Left lung (tissue), 4 donors: ENCODE measurements at regions not wholly inside any gene's neighbourhood (a gene's known extent, or its start where the extent isn't known, plus 50 kb on each side); places are given as distances from the start of the nearest gene placed in this dataset.

Experiments
- ATAC-seq: fragments of 200-7000 bp; cut with Tn5 transposase; one replicate; pipeline ENCODE4 v1.9.1; 2020; ENCODE audit warnings: moderate library complexity
- DNase-seq, 4 donors: peaks; one replicate each; pipeline ENCODE4 v3.0.0-alpha.2; 2013 to 2020
- H3K27ac ChIP-seq, 2 donors: fragments of 200-600 bp; sonication (generic) in 1 of 2; one replicate each; pipeline versions ENCODE4 v1.5.0 to v1.8.0; 2020 to 2021
- H3K27me3 ChIP-seq, 2 donors: fragments of 200-600 bp; sonication (generic) in 1 of 2; one replicate each; pipeline versions ENCODE4 v1.5.0 to v1.8.0; 2020 to 2021
- H3K36me3 ChIP-seq, 2 donors: fragments of 200-600 bp; sonication (generic) in 1 of 2; one replicate each; pipeline versions ENCODE4 v1.5.0 to v1.8.0; 2020 to 2021
- H3K4me1 ChIP-seq, 2 donors: fragments of 200-600 bp; one replicate each; pipeline ENCODE4 v1.8.0; 2021
- H3K4me3 ChIP-seq, 2 donors: fragments of 200-600 bp; sonication (generic) in 1 of 2; one replicate each; pipeline versions ENCODE4 v1.5.0 to v1.8.0; 2020 to 2021; ENCODE audit warnings: mild to moderate bottlenecking in 1 of 2
- H3K9me3 ChIP-seq, 2 donors: fragments of 200-600 bp; sonication (generic) in 1 of 2; one replicate each; pipeline versions ENCODE4 v1.5.0 to v1.8.0; 2020 to 2021
- CTCF ChIP-seq, 2 donors: fragments of 200-600 bp; sonication (generic) in 1 of 2; IDR thresholded peaks; one replicate each; pipeline versions ENCODE4 v1.5.0 to v1.8.0; 2021; ENCODE audit warnings: antibody characterized with exemption in 2 of 2
- intact Hi-C, 2 donors: fragments of 100-400 bp; cut with DNase I; formaldehyde crosslinking; loops; one replicate each; pipeline versions ENCODE4 v1.11.2 to v1.14.2; 2022
- donor health status: DM: no; HTN: yes; CAD: no.
- donor health status: DM: no; HTN: no; CAD: no.

GRCh38 chr3:38985981-38986380 is 65.8 kb downstream of the SCN11A start:
- no peaks in the 10 kb centered on the region for H3K36me3 ChIP-seq
- DNase-seq, result peak in 1 of 4 donors; percentile 36
- ATAC-seq, result peak; percentile 35
- no peaks in the 10 kb centered on the region for H3K9me3 ChIP-seq
- H3K4me3 ChIP-seq, result no peak overlapping the region
- intact Hi-C loops, result no loop called here
- TF ChIP-seq CTCF (IDR thresholded peaks at IDR 0.05), result no peak
- no peak overlapping the region for H3K27ac ChIP-seq
- no peaks in the 10 kb centered on the region for H3K4me1 ChIP-seq
- no peaks in the 10 kb centered on the region for H3K27me3 ChIP-seq

GRCh38 chr3:38985581-38985980 is 66.2 kb downstream of the SCN11A start:
- Histone ChIP-seq H3K27ac (no peak overlapping the region), H3K4me1 (no peaks in the 10 kb centered on the region), H3K27me3 (no peaks in the 10 kb centered on the region), H3K9me3 (no peaks in the 10 kb centered on the region), H3K4me3 (no peak overlapping the region), H3K36me3 (no peaks in the 10 kb centered on the region)
- ATAC-seq, result peak; percentile 16
- TF ChIP-seq CTCF (IDR thresholded peaks at IDR 0.05), result no peak
- intact Hi-C loops, result no loop called here
- DNase-seq, result no peak

- no peak overlapping the region for H3K4me3 ChIP-seq
- intact Hi-C loops, result no loop called here
- no peak for ATAC-seq
- H3K36me3 ChIP-seq, result no peaks in the 10 kb centered on the region
- no peaks in the 10 kb centered on the region for H3K4me1 ChIP-seq
- H3K9me3 ChIP-seq, result no peaks in the 10 kb centered on the region
- DNase-seq, result no peak
- H3K27ac ChIP-seq, result no peak overlapping the region
- TF ChIP-seq CTCF (IDR thresholded peaks at IDR 0.05), result no peak
- H3K27me3 ChIP-seq, result no peaks in the 10 kb centered on the region
These were observed 67.0 kb downstream of the SCN11A start for GRCh38 chr3:38984731-38985130.

GRCh38 chr3:38984110-38984509 is 67.6 kb downstream of the SCN11A start:
- ATAC-seq (no peak), DNase-seq (no peak)
- no peak overlapping the region for H3K27ac ChIP-seq
- no peak overlapping the region for H3K4me3 ChIP-seq
- no peaks in the 10 kb centered on the region for H3K36me3 ChIP-seq
- no peaks in the 10 kb centered on the region for H3K9me3 ChIP-seq
- TF ChIP-seq CTCF (IDR thresholded peaks at IDR 0.05), result no peak
- no peaks in the 10 kb centered on the region for H3K27me3 ChIP-seq
- intact Hi-C loops, result no loop called here
- H3K4me1 ChIP-seq, result no peaks in the 10 kb centered on the region

GRCh38 chr3:38980938-38981337 is 70.8 kb downstream of the SCN11A start:
- Histone ChIP-seq H3K36me3 (no peaks in the 10 kb centered on the region), H3K4me3 (no peak overlapping the region), H3K27me3 (peaks cover 0 to 5% of the 10 kb centered on the region in 2 donors), H3K9me3 (no peaks in the 10 kb centered on the region), H3K27ac (no peak overlapping the region), H3K4me1 (no peaks in the 10 kb centered on the region)
- no peak for DNase-seq
- TF ChIP-seq CTCF (IDR thresholded peaks at IDR 0.05), result no peak
- intact Hi-C loops, result no loop called here
- no peak for ATAC-seq
